ENCODE measurements at regions not wholly inside any gene's neighbourhood (a gene's known extent, or its start where the extent isn't known, plus 50 kb on each side); places are given as distances from the start of the nearest gene placed in this dataset.

DNA sequence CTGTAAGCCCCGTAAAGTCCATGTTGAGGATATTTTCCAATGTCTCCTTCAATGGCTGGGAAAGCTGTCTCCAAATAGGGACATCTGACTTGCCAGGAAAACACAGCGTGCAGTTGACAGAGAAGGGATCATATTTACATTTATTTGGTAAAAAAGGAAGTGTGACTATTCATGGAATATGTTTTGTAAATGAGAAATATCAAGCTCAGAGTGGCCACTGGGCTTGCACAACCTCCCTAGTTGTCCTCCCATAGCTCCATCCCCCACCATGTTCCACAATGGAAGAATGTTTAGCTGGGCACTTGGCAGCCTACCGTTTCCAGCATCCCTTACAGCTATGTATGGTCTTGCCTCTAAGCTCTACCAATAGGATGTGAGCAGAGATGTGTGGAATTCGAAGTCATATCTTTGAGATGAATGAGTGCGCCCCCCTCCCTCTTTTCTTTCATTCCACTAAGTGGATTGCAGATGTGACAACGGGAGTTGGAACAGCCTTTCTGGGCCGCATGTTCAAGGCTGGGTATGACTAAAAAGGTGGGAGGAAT is 306.6 kb upstream of the ZMIZ1 start:
- Histone ChIP-seq H3K36me3 (replicated peaks in 1 of 2) (no peaks in the 10 kb centered on the region), H3K4me1 (replicated peaks in 1 of 2) (peaks cover 0 to 12% of the 10 kb centered on the region in 2 donors), H3K9me3 (replicated peaks in 1 of 3) (no peaks in the 10 kb centered on the region), H3K27me3 (no peaks in the 10 kb centered on the region), H3K27ac (no peak overlapping the region), H3K4me3 (no peak overlapping the region)
- 90 to 94% (median 92%) methylated on average over 7 of the region's 7 CpGs for WGBS, 4 donors
- no peak for TF ChIP-seq POLR2A (IDR thresholded peaks at IDR 0.05)
- TF ChIP-seq, protein P1, sequence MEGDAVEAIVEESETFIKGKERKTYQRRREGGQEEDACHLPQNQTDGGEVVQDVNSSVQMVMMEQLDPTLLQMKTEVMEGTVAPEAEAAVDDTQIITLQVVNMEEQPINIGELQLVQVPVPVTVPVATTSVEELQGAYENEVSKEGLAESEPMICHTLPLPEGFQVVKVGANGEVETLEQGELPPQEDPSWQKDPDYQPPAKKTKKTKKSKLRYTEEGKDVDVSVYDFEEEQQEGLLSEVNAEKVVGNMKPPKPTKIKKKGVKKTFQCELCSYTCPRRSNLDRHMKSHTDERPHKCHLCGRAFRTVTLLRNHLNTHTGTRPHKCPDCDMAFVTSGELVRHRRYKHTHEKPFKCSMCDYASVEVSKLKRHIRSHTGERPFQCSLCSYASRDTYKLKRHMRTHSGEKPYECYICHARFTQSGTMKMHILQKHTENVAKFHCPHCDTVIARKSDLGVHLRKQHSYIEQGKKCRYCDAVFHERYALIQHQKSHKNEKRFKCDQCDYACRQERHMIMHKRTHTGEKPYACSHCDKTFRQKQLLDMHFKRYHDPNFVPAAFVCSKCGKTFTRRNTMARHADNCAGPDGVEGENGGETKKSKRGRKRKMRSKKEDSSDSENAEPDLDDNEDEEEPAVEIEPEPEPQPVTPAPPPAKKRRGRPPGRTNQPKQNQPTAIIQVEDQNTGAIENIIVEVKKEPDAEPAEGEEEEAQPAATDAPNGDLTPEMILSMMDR (IDR thresholded peaks at IDR 0.05) = no peak
- DNase-seq = no peak
- intact Hi-C loops (cut with DNase I) = no loop called here

DNA sequence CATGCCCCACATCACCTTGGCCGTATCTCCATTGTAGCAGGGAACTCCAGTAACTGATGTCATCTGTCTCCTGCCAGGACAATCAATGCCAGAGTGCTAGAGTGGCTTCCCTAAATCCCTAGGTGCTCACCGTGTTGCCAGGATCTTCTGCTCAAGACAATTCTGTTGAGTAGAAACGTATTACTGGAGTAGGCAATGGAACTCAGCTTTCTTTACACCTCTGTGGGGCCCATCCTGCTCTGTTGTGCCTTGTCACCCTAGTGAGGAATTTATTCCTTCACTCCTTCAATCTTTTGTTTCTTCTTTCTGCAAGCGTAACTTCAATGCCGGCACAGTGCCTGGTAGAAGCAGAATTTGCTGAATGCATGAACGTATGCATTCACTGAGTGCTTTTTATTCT is 305.5 kb upstream of the ZMIZ1 start:
- DNase-seq = no peak
- intact Hi-C loops (cut with DNase I) = no loop called here
- Histone ChIP-seq H3K27me3 (no peaks in the 10 kb centered on the region), H3K9me3 (replicated peaks in 1 of 3) (no peaks in the 10 kb centered on the region), H3K36me3 (replicated peaks in 1 of 2) (no peaks in the 10 kb centered on the region), H3K4me3 (no peak overlapping the region), H3K27ac (no peak overlapping the region), H3K4me1 (replicated peaks in 1 of 2) (peaks cover 0 to 6% of the 10 kb centered on the region in 2 donors)
- TF ChIP-seq, protein P1 (IDR thresholded peaks at IDR 0.05) = no peak
- no peak for TF ChIP-seq POLR2A (IDR thresholded peaks at IDR 0.05)
- 85 to 93% (median 91%) methylated on average over 6 of the region's 6 CpGs for WGBS, 4 donors

DNA sequence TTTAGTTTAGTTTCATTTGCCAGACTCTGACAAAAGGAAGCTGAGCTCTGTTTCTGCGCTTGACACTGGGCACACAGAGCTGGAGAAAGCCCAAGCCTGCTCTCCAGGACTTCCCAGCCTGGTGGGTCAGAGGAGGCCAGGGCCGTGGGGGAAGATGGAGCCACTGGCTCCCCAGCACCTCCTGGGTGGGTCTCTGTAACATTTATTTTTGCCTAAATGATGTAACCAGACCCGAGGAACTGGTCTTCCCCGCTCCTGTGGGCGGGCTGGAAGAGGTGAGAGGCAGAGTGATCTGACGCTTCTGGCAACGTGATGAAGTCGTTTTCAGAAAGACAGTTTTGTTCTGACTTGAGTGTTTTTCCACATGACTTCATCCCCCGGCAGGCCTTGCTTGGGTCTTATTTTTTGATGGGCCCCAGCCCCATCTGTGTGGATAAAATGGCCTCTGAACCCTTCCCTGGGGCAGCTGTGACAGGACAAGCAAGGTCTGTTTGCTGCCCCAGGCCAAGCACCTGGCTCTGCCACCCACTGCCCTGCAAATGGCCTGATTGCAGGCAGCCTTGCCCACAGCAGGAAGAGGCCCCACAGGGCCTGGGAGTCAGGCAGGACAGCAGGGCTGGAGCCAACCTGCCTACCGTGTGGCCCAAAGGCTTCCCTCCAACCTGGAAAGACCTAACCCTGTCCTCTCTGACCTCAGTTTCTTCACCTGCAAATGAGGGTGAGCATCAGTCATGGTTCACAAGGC is 304.9 kb upstream of the ZMIZ1 start:
- Histone ChIP-seq H3K36me3 (replicated peaks in 1 of 2) (no peaks in the 10 kb centered on the region), H3K27ac (no peak overlapping the region), H3K9me3 (replicated peaks in 1 of 3) (no peaks in the 10 kb centered on the region), H3K27me3 (no peaks in the 10 kb centered on the region), H3K4me1 (replicated peaks in 1 of 2) (peaks cover 0 to 6% of the 10 kb centered on the region in 2 donors), H3K4me3 (no peak overlapping the region)
- 79 to 88% (median 82%) methylated on average over 9 to 10 of the region's 10 CpGs for whole genome bisulfite sequencing, 4 donors
- TF ChIP-seq, protein P1 (IDR thresholded peaks at IDR 0.05) = no peak
- no peak for TF ChIP-seq POLR2A (IDR thresholded peaks at IDR 0.05)
- DNase-seq = no peak
- intact Hi-C loops (cut with DNase I) = no loop called here

DNA sequence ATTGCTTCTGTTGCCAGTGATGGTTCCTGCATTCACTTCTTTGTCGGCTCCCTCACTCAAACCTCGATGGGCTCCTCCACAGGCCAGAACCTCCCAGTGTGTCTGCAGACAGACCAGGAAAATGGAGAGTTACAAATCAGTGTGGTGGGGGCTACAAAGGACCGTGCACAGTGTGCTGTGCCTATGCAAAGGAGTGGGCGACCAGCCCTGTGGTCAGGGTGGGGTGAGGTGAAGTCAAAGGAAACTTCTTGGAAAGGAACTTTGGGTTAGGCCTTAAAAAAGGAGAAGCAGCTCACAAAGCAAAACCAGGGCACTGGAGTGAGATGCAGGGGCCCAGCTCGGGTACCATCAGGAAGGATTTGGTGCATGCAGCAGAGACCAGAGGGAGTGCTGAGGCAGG is 304.3 kb upstream of the ZMIZ1 start:
- intact Hi-C loops (cut with DNase I) = no loop called here
- no peak for TF ChIP-seq POLR2A (IDR thresholded peaks at IDR 0.05)
- TF ChIP-seq, protein P1 (IDR thresholded peaks at IDR 0.05) = no peak

More for the DNA sequence above, 304.3 kb upstream of the ZMIZ1 start:
- peaks cover 0 to 6% of the 10 kb centered on the region in 2 donors for H3K4me1 ChIP-seq (replicated peaks in 1 of 2)
- WGBS, 4 donors = 76 to 82% (median 81%) methylated on average over 5 of the region's 5 CpGs
- H3K27me3 ChIP-seq = no peaks in the 10 kb centered on the region
- no peaks in the 10 kb centered on the region for H3K36me3 ChIP-seq (replicated peaks in 1 of 2)
- no peak for DNase-seq
- no peaks in the 10 kb centered on the region for H3K9me3 ChIP-seq (replicated peaks in 1 of 3)
- no peak overlapping the region for H3K4me3 ChIP-seq
- no peak overlapping the region for H3K27ac ChIP-seq
